Neural progenitor cell (in vitro differentiated cells): ENCODE measurements at regions not wholly inside any gene's neighbourhood (a gene's known extent, or its start where the extent isn't known, plus 50 kb on each side); places are given as distances from the start of the nearest gene placed in this dataset.
"Not testable (repeated sequence)": the region's sequence is repeated elsewhere in the genome, so short reads cannot be mapped to it uniquely, and the experiment has no call there.

Experiments used
- CTCF ChIP-seq: fragments of 200-600 bp; sonication (generic); IDR thresholded peaks from 2 replicates; pipeline ENCODE4 v1.5.1; 2017; ENCODE audit warnings: antibody characterized with exemption, mild to moderate bottlenecking
- EZH2 ChIP-seq: fragments of 200-600 bp; sonication (generic); IDR thresholded peaks from 2 replicates; pipeline ENCODE4 v1.6.1; 2017; ENCODE audit warnings: antibody characterized with exemption, mild to moderate bottlenecking, moderate library complexity
- EZH2phosphoT487 ChIP-seq: fragments of 200-600 bp; sonication (generic); IDR thresholded peaks from 2 replicates; pipeline ENCODE4 v1.6.1; 2017; ENCODE audit warnings: antibody characterized with exemption

DNA sequence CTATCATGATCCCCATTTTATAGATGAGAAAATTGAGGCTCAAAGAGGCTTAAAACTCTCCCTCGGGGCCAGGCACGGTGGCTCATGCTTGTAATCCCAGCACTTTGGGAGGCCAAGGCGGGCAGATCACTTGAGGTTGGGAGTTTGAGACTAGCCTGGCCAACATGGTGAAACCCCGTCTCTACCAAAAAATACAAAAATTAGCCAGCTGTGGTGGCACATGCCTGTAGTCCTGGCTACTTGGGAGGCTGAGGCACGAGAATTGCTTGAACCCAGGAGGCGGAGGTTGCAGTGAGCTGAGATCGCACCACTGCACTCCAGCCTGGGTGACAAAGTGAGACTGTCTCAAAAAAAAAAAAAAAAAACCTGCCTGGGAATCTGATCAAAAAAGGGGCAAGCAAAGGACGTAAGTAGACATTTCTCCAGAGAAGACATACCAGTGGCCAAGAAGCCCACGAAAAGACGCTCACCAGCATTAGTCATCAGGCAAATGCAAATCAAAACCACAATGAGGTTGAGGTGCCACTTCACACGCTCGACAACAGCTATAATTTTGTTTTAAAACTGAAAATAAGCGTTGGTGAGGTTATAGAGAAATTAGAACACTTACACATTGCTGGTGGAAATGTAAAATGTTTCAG, 115.1 kb upstream of the TNRC6C start:
- TF ChIP-seq EZH2, CTCF, EZH2phosphoT487: not testable (repeated sequence)
